HG03354 (cell line): ENCODE measurements at regions not wholly inside any gene's neighbourhood (a gene's known extent, or its start where the extent isn't known, plus 50 kb on each side); places are given as distances from the start of the nearest gene placed in this dataset.

ENCODE experiments used
- ATAC-seq: cut with Tn5 transposase; IDR thresholded peaks from one replicate; pipeline ENCODE4 v1.9.1; 2021; ENCODE audit warnings: mild to moderate bottlenecking; ENCODE audit not compliant: unreplicated experiment, poor library complexity, severe bottlenecking

- ATAC-seq: no peak
Measured at GRCh38 chr3:135887220-135887619, 78.3 kb upstream of the PPP2R3A start.

GRCh38 chr3:135889443-135889842 is 76.1 kb upstream of the PPP2R3A start:
- ATAC-seq: no peak

- ATAC-seq: no peak
Measured at GRCh38 chr3:135891121-135891520, 74.4 kb upstream of the PPP2R3A start.

GRCh38 chr3:135895106-135895733 is 70.3 kb upstream of the PPP2R3A start:
- ATAC-seq: no peak

GRCh38 chr3:135895734-135896121 is 69.8 kb upstream of the PPP2R3A start:
- ATAC-seq: no peak

GRCh38 chr3:135896613-135897012 is 68.9 kb upstream of the PPP2R3A start:
- no peak for ATAC-seq

- no peak for ATAC-seq
Measured at GRCh38 chr3:135897715-135898114, 67.8 kb upstream of the PPP2R3A start.

- ATAC-seq: no peak
Measured at GRCh38 chr3:135898774-135899173, 66.8 kb upstream of the PPP2R3A start.

- ATAC-seq: no peak
Measured at GRCh38 chr3:135905058-135905724, 60.3 kb upstream of the PPP2R3A start.

- no peak for ATAC-seq
Measured at GRCh38 chr3:135907422-135908165, 57.9 kb upstream of the PPP2R3A start.

- no peak for ATAC-seq
Measured at GRCh38 chr3:135908225-135908624, 57.3 kb upstream of the PPP2R3A start.

GRCh38 chr3:135908737-135909136 is 56.8 kb upstream of the PPP2R3A start:
- no peak for ATAC-seq

- no peak for ATAC-seq
Measured at GRCh38 chr3:135911110-135911509, 54.4 kb upstream of the PPP2R3A start.

GRCh38 chr3:135915206-135915605 is 50.3 kb upstream of the PPP2R3A start:
- no peak for ATAC-seq
